ENCODE measurements at regions not wholly inside any gene's neighbourhood (a gene's known extent, or its start where the extent isn't known, plus 50 kb on each side); places are given as distances from the start of the nearest gene placed in this dataset.

GRCh38 chr10:58995058-58995596 lies 181.3 kb upstream of the PHYHIPL start:
- TF ChIP-seq CTCF (IDR thresholded peaks at IDR 0.05; ENCODE audit: low read depth, low read length) = no peak
- no peak for TF ChIP-seq EZH2phosphoT487 (IDR thresholded peaks at IDR 0.05; ENCODE audit: low read depth)

Measured in OCI-LY3 (cell line).